Activated naive CD8-positive, alpha-beta T cell treated with anti-CD3 and anti-CD28 coated beads, Interleukin-2, amount 10 ng/mL, durations not matched to agents 7 days and 5 days (primary cell): ENCODE measurements at regions not wholly inside any gene's neighbourhood (a gene's known extent, or its start where the extent isn't known, plus 50 kb on each side); places are given as distances from the start of the nearest gene placed in this dataset.

Source experiments
- ATAC-seq: fragments of 150-1000 bp; cut with Tn5 transposase; one replicate; pipeline ENCODE4 v1.10.0; 2021; ENCODE audit warnings: low read depth, moderate library complexity
- POLR2A ChIA-PET: fragments of 350-600 bp; sonication (Branson Sonifier 250); formaldehyde crosslinking; loops from one replicate; lab custom pipeline; 2021; ENCODE audit warnings: antibody characterized with exemption; lab: Charles Lee
- DNase-seq: peaks from one replicate; pipeline ENCODE4 v3.0.0; 2021
- H3K27ac Mint-ChIP-seq: one replicate; pipeline ENCODE4 v1.8.0; 2022; ENCODE audit warnings: mild to moderate bottlenecking, mixed read lengths
- H3K27me3 Mint-ChIP-seq: one replicate; pipeline ENCODE4 v1.8.0; 2022; ENCODE audit warnings: mild to moderate bottlenecking, moderate library complexity, mixed read lengths
- H3K36me3 Mint-ChIP-seq: one replicate; pipeline ENCODE4 v1.8.0; 2021; ENCODE audit warnings: mild to moderate bottlenecking, mixed read lengths
- H3K4me1 Mint-ChIP-seq: one replicate; pipeline ENCODE4 v1.8.0; 2021; ENCODE audit warnings: mixed read lengths
- H3K4me3 Mint-ChIP-seq: one replicate; pipeline ENCODE4 v1.8.0; 2022; ENCODE audit warnings: mild to moderate bottlenecking, moderate library complexity, mixed read lengths
- H3K9me3 Mint-ChIP-seq: one replicate; pipeline ENCODE4 v1.8.0; 2021; ENCODE audit warnings: mixed read lengths

GRCh38 chr4:154076921-154077320 is 288.0 kb upstream of the SFRP2 start:
- no peaks in the 10 kb centered on the region for H3K9me3 Mint-ChIP-seq
- POLR2A ChIA-PET, result no interaction called here
- H3K27ac Mint-ChIP-seq, result no peak overlapping the region
- no peaks in the 10 kb centered on the region for H3K27me3 Mint-ChIP-seq
- H3K4me1 Mint-ChIP-seq, result no peaks in the 10 kb centered on the region
- DNase-seq (no peak), ATAC-seq (no peak)
- no peak overlapping the region for H3K4me3 Mint-ChIP-seq
- H3K36me3 Mint-ChIP-seq, result no peaks in the 10 kb centered on the region

GRCh38 chr4:154073107-154073822 is 284.4 kb upstream of the SFRP2 start:
- H3K4me3 Mint-ChIP-seq, result no peak overlapping the region
- H3K9me3 Mint-ChIP-seq, result no peaks in the 10 kb centered on the region
- no peak for ATAC-seq
- H3K27me3 Mint-ChIP-seq, result peaks cover 4% of the 10 kb centered on the region
- no peak for DNase-seq
- H3K36me3 Mint-ChIP-seq, result no peaks in the 10 kb centered on the region
- no peaks in the 10 kb centered on the region for H3K4me1 Mint-ChIP-seq
- H3K27ac Mint-ChIP-seq, result no peak overlapping the region
- POLR2A ChIA-PET, result no interaction called here

- H3K4me3 Mint-ChIP-seq, result no peak overlapping the region
- H3K4me1 Mint-ChIP-seq, result no peaks in the 10 kb centered on the region
- H3K27ac Mint-ChIP-seq, result no peak overlapping the region
- no peaks in the 10 kb centered on the region for H3K36me3 Mint-ChIP-seq
- DNase-seq, result no peak
- ATAC-seq, result no peak
- POLR2A ChIA-PET, result no interaction called here
- H3K9me3 Mint-ChIP-seq, result peaks cover 3% of the 10 kb centered on the region
- peaks cover 4% of the 10 kb centered on the region for H3K27me3 Mint-ChIP-seq
Measured at GRCh38 chr4:154067786-154068185, 278.9 kb upstream of the SFRP2 start.

GRCh38 chr4:154065368-154065767 is 276.5 kb upstream of the SFRP2 start:
- DNase-seq, result no peak
- POLR2A ChIA-PET, result no interaction called here
- Mint-ChIP-seq H3K9me3 (peaks cover 3% of the 10 kb centered on the region), H3K4me3 (no peak overlapping the region), H3K4me1 (no peaks in the 10 kb centered on the region), H3K36me3 (no peaks in the 10 kb centered on the region), H3K27me3 (peaks cover 3% of the 10 kb centered on the region), H3K27ac (no peak overlapping the region)
- ATAC-seq, result no peak

- Mint-ChIP-seq H3K4me3 (no peak overlapping the region), H3K27ac (no peak overlapping the region), H3K9me3 (peaks cover 3% of the 10 kb centered on the region), H3K36me3 (no peaks in the 10 kb centered on the region), H3K27me3 (no peaks in the 10 kb centered on the region), H3K4me1 (no peaks in the 10 kb centered on the region)
- DNase-seq (no peak), ATAC-seq (no peak)
- POLR2A ChIA-PET, result no interaction called here
Measured at GRCh38 chr4:154064244-154064643, 275.4 kb upstream of the SFRP2 start.

GRCh38 chr4:154049457-154050181 is 260.7 kb upstream of the SFRP2 start:
- no peaks in the 10 kb centered on the region for H3K36me3 Mint-ChIP-seq
- H3K4me1 Mint-ChIP-seq, result no peaks in the 10 kb centered on the region
- H3K4me3 Mint-ChIP-seq, result no peak overlapping the region
- DNase-seq (no peak), ATAC-seq (no peak)
- peaks cover 10% of the 10 kb centered on the region for H3K9me3 Mint-ChIP-seq
- H3K27ac Mint-ChIP-seq, result no peak overlapping the region
- POLR2A ChIA-PET, result no interaction called here
- peaks cover 7% of the 10 kb centered on the region for H3K27me3 Mint-ChIP-seq

- POLR2A ChIA-PET, result no interaction called here
- no peak overlapping the region for H3K4me3 Mint-ChIP-seq
- no peak overlapping the region for H3K27ac Mint-ChIP-seq
- peaks cover 9% of the 10 kb centered on the region for H3K27me3 Mint-ChIP-seq
- no peak for ATAC-seq
- no peaks in the 10 kb centered on the region for H3K36me3 Mint-ChIP-seq
- DNase-seq, result no peak
- no peaks in the 10 kb centered on the region for H3K4me1 Mint-ChIP-seq
- H3K9me3 Mint-ChIP-seq, result peaks cover 4% of the 10 kb centered on the region
Measured at GRCh38 chr4:154047733-154048132, 258.9 kb upstream of the SFRP2 start.

GRCh38 chr4:154044742-154045485 is 256.0 kb upstream of the SFRP2 start:
- POLR2A ChIA-PET, result no interaction called here
- no peak overlapping the region for H3K4me3 Mint-ChIP-seq
- DNase-seq, result no peak
- peaks cover 7% of the 10 kb centered on the region for H3K27me3 Mint-ChIP-seq
- no peaks in the 10 kb centered on the region for H3K4me1 Mint-ChIP-seq
- no peaks in the 10 kb centered on the region for H3K36me3 Mint-ChIP-seq
- ATAC-seq, result no peak
- H3K9me3 Mint-ChIP-seq, result no peaks in the 10 kb centered on the region
- H3K27ac Mint-ChIP-seq, result no peak overlapping the region

GRCh38 chr4:154044108-154044531 is 255.2 kb upstream of the SFRP2 start:
- Mint-ChIP-seq H3K27ac (no peak overlapping the region), H3K4me3 (no peak overlapping the region), H3K27me3 (peaks cover 7% of the 10 kb centered on the region), H3K36me3 (no peaks in the 10 kb centered on the region), H3K4me1 (no peaks in the 10 kb centered on the region), H3K9me3 (no peaks in the 10 kb centered on the region)
- POLR2A ChIA-PET, result no interaction called here
- DNase-seq (no peak), ATAC-seq (no peak)

- no peak overlapping the region for H3K27ac Mint-ChIP-seq
- no peaks in the 10 kb centered on the region for H3K36me3 Mint-ChIP-seq
- peaks cover 4% of the 10 kb centered on the region for H3K27me3 Mint-ChIP-seq
- H3K4me3 Mint-ChIP-seq, result no peak overlapping the region
- POLR2A ChIA-PET, result no interaction called here
- H3K9me3 Mint-ChIP-seq, result no peaks in the 10 kb centered on the region
- no peaks in the 10 kb centered on the region for H3K4me1 Mint-ChIP-seq
- DNase-seq (no peak), ATAC-seq (no peak)
Measured at GRCh38 chr4:154041640-154042039, 252.8 kb upstream of the SFRP2 start.

- H3K4me3 Mint-ChIP-seq, result no peak overlapping the region
- no peak overlapping the region for H3K27ac Mint-ChIP-seq
- POLR2A ChIA-PET, result no interaction called here
- DNase-seq, result no peak
- peaks cover 4% of the 10 kb centered on the region for H3K27me3 Mint-ChIP-seq
- H3K9me3 Mint-ChIP-seq, result no peaks in the 10 kb centered on the region
- no peaks in the 10 kb centered on the region for H3K36me3 Mint-ChIP-seq
- no peaks in the 10 kb centered on the region for H3K4me1 Mint-ChIP-seq
- ATAC-seq, result no peak
Measured at GRCh38 chr4:154039435-154040343, 250.8 kb upstream of the SFRP2 start.

- H3K27me3 Mint-ChIP-seq, result peaks cover 2% of the 10 kb centered on the region
- no peaks in the 10 kb centered on the region for H3K9me3 Mint-ChIP-seq
- POLR2A ChIA-PET, result no interaction called here
- H3K36me3 Mint-ChIP-seq, result no peaks in the 10 kb centered on the region
- no peak overlapping the region for H3K27ac Mint-ChIP-seq
- ATAC-seq (no peak), DNase-seq (no peak)
- no peaks in the 10 kb centered on the region for H3K4me1 Mint-ChIP-seq
- no peak overlapping the region for H3K4me3 Mint-ChIP-seq
Measured at GRCh38 chr4:154036856-154037255, 248.0 kb upstream of the SFRP2 start.

- DNase-seq (no peak), ATAC-seq (no peak)
- Mint-ChIP-seq H3K27ac (no peak overlapping the region), H3K4me3 (no peak overlapping the region), H3K4me1 (no peaks in the 10 kb centered on the region), H3K36me3 (no peaks in the 10 kb centered on the region), H3K27me3 (peaks cover 8% of the 10 kb centered on the region), H3K9me3 (no peaks in the 10 kb centered on the region)
- POLR2A ChIA-PET, result no interaction called here
Measured at GRCh38 chr4:154035341-154035740, 246.5 kb upstream of the SFRP2 start.
